ENCODE measurements at regions not wholly inside any gene's neighbourhood (a gene's known extent, or its start where the extent isn't known, plus 50 kb on each side); places are given as distances from the start of the nearest gene placed in this dataset.

- TF ChIP-seq, protein P1, sequence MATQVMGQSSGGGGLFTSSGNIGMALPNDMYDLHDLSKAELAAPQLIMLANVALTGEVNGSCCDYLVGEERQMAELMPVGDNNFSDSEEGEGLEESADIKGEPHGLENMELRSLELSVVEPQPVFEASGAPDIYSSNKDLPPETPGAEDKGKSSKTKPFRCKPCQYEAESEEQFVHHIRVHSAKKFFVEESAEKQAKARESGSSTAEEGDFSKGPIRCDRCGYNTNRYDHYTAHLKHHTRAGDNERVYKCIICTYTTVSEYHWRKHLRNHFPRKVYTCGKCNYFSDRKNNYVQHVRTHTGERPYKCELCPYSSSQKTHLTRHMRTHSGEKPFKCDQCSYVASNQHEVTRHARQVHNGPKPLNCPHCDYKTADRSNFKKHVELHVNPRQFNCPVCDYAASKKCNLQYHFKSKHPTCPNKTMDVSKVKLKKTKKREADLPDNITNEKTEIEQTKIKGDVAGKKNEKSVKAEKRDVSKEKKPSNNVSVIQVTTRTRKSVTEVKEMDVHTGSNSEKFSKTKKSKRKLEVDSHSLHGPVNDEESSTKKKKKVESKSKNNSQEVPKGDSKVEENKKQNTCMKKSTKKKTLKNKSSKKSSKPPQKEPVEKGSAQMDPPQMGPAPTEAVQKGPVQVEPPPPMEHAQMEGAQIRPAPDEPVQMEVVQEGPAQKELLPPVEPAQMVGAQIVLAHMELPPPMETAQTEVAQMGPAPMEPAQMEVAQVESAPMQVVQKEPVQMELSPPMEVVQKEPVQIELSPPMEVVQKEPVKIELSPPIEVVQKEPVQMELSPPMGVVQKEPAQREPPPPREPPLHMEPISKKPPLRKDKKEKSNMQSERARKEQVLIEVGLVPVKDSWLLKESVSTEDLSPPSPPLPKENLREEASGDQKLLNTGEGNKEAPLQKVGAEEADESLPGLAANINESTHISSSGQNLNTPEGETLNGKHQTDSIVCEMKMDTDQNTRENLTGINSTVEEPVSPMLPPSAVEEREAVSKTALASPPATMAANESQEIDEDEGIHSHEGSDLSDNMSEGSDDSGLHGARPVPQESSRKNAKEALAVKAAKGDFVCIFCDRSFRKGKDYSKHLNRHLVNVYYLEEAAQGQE (tag by site-specific recombination; IDR thresholded peaks at IDR 0.05) = no peak
- TF ChIP-seq ZNF223 (tag by site-specific recombination; IDR thresholded peaks at IDR 0.05) (no peak), MEIS1 (CRISPR knock-in tag; IDR thresholded peaks at IDR 0.05; ENCODE audit: borderline replicate concordance) (no peak)
- TF ChIP-seq, protein P2, sequence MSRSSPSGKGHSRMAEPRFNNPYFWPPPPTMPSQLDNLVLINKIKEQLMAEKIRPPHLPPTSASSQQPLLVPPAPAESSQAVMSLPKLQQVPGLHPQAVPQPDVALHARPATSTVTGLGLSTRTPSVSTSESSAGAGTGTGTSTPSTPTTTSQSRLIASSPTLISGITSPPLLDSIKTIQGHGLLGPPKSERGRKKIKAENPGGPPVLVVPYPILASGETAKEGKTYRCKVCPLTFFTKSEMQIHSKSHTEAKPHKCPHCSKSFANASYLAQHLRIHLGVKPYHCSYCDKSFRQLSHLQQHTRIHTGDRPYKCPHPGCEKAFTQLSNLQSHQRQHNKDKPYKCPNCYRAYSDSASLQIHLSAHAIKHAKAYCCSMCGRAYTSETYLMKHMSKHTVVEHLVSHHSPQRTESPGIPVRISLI (tag by site-specific recombination; IDR thresholded peaks at IDR 0.05) = no peak
Observed at GRCh38 chr7:68472688-68473087, 1125.6 kb upstream of the AUTS2 start (continued).

DNA sequence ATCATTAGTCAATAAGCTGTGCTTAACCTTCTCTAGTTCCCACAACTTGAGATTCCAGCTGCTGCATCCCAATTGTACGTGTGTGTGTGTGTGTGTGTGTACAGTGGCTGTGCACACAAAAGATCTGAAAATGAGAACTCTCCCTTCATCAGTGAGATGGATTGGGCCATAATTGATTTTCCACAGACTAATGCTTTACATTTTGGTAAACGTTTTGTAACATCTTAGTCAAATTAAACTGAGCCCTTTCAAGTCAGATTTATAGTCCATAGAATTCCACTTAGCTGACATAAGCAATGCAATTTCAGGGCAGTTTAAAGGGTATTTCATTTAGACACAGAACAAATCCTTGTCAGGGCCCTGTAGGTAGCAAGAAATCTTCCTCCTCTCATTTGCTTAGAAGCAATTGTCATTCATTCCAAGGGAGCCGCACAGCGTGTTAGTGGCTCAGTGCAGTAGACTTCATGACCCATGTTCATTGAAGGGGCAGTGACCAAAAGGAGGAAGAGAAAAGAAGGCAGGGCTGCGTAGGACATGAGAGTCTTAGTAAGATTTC, 1123.5 kb upstream of the AUTS2 start:
- no peak overlapping the region for H3K27ac ChIP-seq (ENCODE audit: extremely low read depth, low read depth, low read length)
- TF ChIP-seq IKZF3 (tag by site-specific recombination; IDR thresholded peaks at IDR 0.05) (no peak), PRDM1 (tag by site-specific recombination; IDR thresholded peaks at IDR 0.05) (no peak), ZNF112 (tag by site-specific recombination; IDR thresholded peaks at IDR 0.05) (no peak), ZNF416 (tag by site-specific recombination; IDR thresholded peaks at IDR 0.05) (no peak), ZNF280D (tag by site-specific recombination; IDR thresholded peaks at IDR 0.05) (no peak), ZNF426 (tag by site-specific recombination; IDR thresholded peaks at IDR 0.05) (no peak), ZNF791 (tag by site-specific recombination; IDR thresholded peaks at IDR 0.05) (no peak), ZFHX2 (tag by site-specific recombination; conservative IDR thresholded peaks at IDR 0.05) (no peak)
- no peaks in the 10 kb centered on the region for H3K36me3 ChIP-seq (ENCODE audit: control insufficient read depth in 2 of 2, insufficient read depth in 1 of 2, low read length in 2 of 2)
- H3K4me3 ChIP-seq (ENCODE audit: low read depth, low read length) = no peak overlapping the region
- H3K9me3 ChIP-seq (ENCODE audit: control insufficient read depth, insufficient read depth, low read depth, low read length) = no peaks in the 10 kb centered on the region
- ChIA-PET POLR2A (no interaction called here), CTCF (no interaction called here)
- H3K4me1 ChIP-seq (ENCODE audit: control insufficient read depth, insufficient read depth, low read length) = no peaks in the 10 kb centered on the region

DNA sequence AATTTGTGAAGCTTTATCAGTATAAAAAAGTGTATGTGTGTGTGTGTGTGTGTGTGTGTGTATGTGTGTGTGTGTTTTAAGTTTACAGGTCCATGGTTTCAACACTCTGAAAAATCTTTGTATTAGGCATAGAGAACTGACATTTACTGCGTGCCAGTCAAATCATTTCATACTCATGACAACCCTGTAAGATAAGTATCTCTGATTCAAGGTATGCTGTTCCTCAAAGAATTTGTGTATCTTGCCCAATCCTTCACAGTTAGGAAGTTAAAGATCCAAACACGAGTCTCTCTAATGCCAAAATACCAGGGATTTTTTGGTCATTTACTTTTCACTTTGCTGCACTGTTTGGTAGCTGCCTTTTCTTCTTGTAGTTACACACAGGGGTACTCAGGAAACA, 1121.3 kb upstream of the AUTS2 start:
- Histone ChIP-seq H3K9me3 (ENCODE audit: control insufficient read depth, insufficient read depth, low read depth, low read length) (no peaks in the 10 kb centered on the region), H3K4me3 (ENCODE audit: low read depth, low read length) (no peak overlapping the region), H3K36me3 (ENCODE audit: control insufficient read depth in 2 of 2, insufficient read depth in 1 of 2, low read length in 2 of 2) (no peaks in the 10 kb centered on the region), H3K27ac (ENCODE audit: extremely low read depth, low read depth, low read length) (no peak overlapping the region), H3K4me1 (ENCODE audit: control insufficient read depth, insufficient read depth, low read length) (no peaks in the 10 kb centered on the region)
- no peak for TF ChIP-seq ZNF174 (tag by site-specific recombination; IDR thresholded peaks at IDR 0.05)
- TF ChIP-seq ZNF416 (tag by site-specific recombination; IDR thresholded peaks at IDR 0.05) = no peak
- TF ChIP-seq ZFP3 (tag by site-specific recombination; IDR thresholded peaks at IDR 0.05; ENCODE audit: low read depth) = no peak
- TF ChIP-seq PBX3 (CRISPR knock-in tag; IDR thresholded peaks at IDR 0.05) = no peak
- ChIA-PET CTCF (no interaction called here), POLR2A (no interaction called here)

All from HEK293 (cell line).